ENCODE measurements at regions not wholly inside any gene's neighbourhood (a gene's known extent, or its start where the extent isn't known, plus 50 kb on each side); places are given as distances from the start of the nearest gene placed in this dataset.

DNA sequence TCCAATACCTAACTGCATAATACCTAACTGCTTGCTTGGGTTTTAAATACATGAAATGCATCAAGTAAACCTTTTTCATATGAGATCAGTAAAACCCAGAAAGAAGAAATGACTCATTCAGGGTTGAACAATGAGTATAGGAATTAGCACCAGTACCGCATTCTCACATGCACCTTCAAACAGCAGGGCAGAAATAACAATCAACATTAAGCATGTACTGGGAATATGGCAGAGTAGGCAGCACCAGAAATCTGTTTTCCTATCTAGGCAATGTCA is 850.3 kb upstream of the SORCS1 start:
- H3K4me3 ChIP-seq (ENCODE audit: low read depth in 1 of 2, low read length in 1 of 2), result no peak overlapping the region
- H3K27ac ChIP-seq, result no peak overlapping the region
- no peaks in the 10 kb centered on the region for H3K36me3 ChIP-seq
- no peaks in the 10 kb centered on the region for H3K4me1 ChIP-seq (ENCODE audit: control insufficient read depth in 1 of 2, insufficient read depth in 1 of 2, low read depth in 1 of 2, low read length in 1 of 2)
- no peaks in the 10 kb centered on the region for H3K27me3 ChIP-seq
- TF ChIP-seq, protein P1, sequence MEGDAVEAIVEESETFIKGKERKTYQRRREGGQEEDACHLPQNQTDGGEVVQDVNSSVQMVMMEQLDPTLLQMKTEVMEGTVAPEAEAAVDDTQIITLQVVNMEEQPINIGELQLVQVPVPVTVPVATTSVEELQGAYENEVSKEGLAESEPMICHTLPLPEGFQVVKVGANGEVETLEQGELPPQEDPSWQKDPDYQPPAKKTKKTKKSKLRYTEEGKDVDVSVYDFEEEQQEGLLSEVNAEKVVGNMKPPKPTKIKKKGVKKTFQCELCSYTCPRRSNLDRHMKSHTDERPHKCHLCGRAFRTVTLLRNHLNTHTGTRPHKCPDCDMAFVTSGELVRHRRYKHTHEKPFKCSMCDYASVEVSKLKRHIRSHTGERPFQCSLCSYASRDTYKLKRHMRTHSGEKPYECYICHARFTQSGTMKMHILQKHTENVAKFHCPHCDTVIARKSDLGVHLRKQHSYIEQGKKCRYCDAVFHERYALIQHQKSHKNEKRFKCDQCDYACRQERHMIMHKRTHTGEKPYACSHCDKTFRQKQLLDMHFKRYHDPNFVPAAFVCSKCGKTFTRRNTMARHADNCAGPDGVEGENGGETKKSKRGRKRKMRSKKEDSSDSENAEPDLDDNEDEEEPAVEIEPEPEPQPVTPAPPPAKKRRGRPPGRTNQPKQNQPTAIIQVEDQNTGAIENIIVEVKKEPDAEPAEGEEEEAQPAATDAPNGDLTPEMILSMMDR (IDR thresholded peaks at IDR 0.05), result no peak
- no peaks in the 10 kb centered on the region for H3K9me3 ChIP-seq

DNA sequence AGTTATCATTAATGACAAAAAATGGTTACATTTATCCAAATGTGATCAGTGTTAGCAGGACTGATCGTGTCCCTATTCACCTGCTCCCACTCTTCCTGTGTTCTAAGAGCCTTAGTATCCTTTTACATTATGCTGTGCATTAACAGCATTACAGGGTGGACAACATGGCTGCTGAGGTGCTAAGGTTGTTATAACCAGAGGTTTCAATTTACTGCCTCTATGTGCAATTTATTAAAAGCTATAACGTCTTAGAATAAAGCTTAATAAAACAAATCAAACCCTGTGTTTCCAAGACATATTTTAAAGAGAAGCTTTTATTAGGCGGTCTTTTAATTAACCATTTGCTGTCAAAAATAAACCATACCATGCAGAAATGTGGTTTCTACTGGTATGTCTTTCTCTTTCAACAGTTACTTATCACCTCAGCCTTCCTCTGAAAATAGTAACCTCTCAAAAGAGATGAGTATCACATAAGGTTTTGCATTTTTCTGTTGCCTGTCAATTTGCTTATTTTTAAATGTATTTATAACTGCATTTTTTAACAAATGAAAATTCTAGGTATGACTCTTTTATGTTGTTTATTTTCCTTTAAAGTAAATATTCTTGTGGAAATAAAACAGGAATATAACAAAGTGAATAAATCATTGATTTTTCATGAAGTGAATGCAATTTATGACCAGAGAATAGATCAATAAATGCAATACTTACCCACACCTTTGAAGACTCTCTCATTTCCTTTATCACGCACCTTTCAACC is 849.8 kb upstream of the SORCS1 start:
- no peaks in the 10 kb centered on the region for H3K4me1 ChIP-seq (ENCODE audit: control insufficient read depth in 1 of 2, insufficient read depth in 1 of 2, low read depth in 1 of 2, low read length in 1 of 2)
- H3K36me3 ChIP-seq, result no peaks in the 10 kb centered on the region
- H3K27me3 ChIP-seq, result no peaks in the 10 kb centered on the region
- TF ChIP-seq, protein P1 (IDR thresholded peaks at IDR 0.05), result no peak
- H3K27ac ChIP-seq, result no peak overlapping the region
- no peak overlapping the region for H3K4me3 ChIP-seq (ENCODE audit: low read depth in 1 of 2, low read length in 1 of 2)
- no peaks in the 10 kb centered on the region for H3K9me3 ChIP-seq

GRCh38 chr10:108005627-108006026 is 841.1 kb upstream of the SORCS1 start:
- Histone ChIP-seq H3K4me3 (ENCODE audit: low read depth in 1 of 2, low read length in 1 of 2) (no peak overlapping the region), H3K4me1 (ENCODE audit: control insufficient read depth in 1 of 2, insufficient read depth in 1 of 2, low read depth in 1 of 2, low read length in 1 of 2) (no peaks in the 10 kb centered on the region), H3K9me3 (no peaks in the 10 kb centered on the region), H3K27me3 (no peaks in the 10 kb centered on the region), H3K27ac (no peak overlapping the region), H3K36me3 (no peaks in the 10 kb centered on the region)
- TF ChIP-seq, protein P1 (IDR thresholded peaks at IDR 0.05), result no peak

- Histone ChIP-seq H3K27me3 (no peaks in the 10 kb centered on the region), H3K36me3 (no peaks in the 10 kb centered on the region)
Measured at GRCh38 chr10:108003576-108003975, 839.1 kb upstream of the SORCS1 start.

DNA sequence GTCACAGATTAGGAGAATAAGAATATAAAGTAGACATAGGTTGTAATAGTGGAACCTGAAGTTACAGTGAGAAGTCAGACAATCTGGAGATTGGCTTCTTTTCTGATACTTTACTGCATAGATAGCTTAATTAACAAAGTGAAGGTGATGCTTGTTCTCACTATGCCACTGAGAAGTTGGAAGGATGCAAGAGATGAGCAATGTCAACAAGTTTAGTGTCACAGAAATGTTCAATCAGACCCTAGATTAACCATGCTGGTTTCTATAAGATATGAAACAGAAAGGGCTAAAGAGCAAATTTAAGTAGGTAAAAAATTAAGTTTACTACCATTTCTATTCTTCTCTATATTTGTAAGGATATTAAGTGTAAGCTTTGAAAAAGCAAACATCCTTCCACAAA is 838.6 kb upstream of the SORCS1 start:
- H3K4me1 ChIP-seq (ENCODE audit: control insufficient read depth in 1 of 2, insufficient read depth in 1 of 2, low read depth in 1 of 2, low read length in 1 of 2), result no peaks in the 10 kb centered on the region
- H3K4me3 ChIP-seq (ENCODE audit: low read depth in 1 of 2, low read length in 1 of 2), result no peak overlapping the region
- H3K27me3 ChIP-seq, result no peaks in the 10 kb centered on the region
- H3K27ac ChIP-seq, result no peak overlapping the region
- TF ChIP-seq, protein P1 (IDR thresholded peaks at IDR 0.05), result no peak
- no peaks in the 10 kb centered on the region for H3K36me3 ChIP-seq
- no peaks in the 10 kb centered on the region for H3K9me3 ChIP-seq

More at GRCh38 chr10:108003576-108003975, 839.1 kb upstream of the SORCS1 start:
- TF ChIP-seq, protein P1 (IDR thresholded peaks at IDR 0.05), result no peak
- Histone ChIP-seq H3K27ac (no peak overlapping the region), H3K9me3 (no peaks in the 10 kb centered on the region), H3K4me3 (ENCODE audit: low read depth in 1 of 2, low read length in 1 of 2) (no peak overlapping the region), H3K4me1 (ENCODE audit: control insufficient read depth in 1 of 2, insufficient read depth in 1 of 2, low read depth in 1 of 2, low read length in 1 of 2) (no peaks in the 10 kb centered on the region)
